IPS-20b (cell line): ENCODE measurements at regions not wholly inside any gene's neighbourhood (a gene's known extent, or its start where the extent isn't known, plus 50 kb on each side); places are given as distances from the start of the nearest gene placed in this dataset.
"Not testable (repeated sequence)": the region's sequence is repeated elsewhere in the genome, so short reads cannot be mapped to it uniquely, and the experiment has no call there.

Source experiments
- H3K27ac ChIP-seq: one replicate; pipeline ENCODE4 v1.5.1; 2013; ENCODE audit warnings: low read length
- H3K27me3 ChIP-seq: 2 replicates; pipeline ENCODE4 v1.6.1; 2013; ENCODE audit warnings: mild to moderate bottlenecking, low read length, inconsistent platforms; ENCODE audit not compliant: insufficient read depth
- H3K36me3 ChIP-seq: 2 replicates; pipeline ENCODE4 v1.6.1; 2013; ENCODE audit warnings: low read depth, mild to moderate bottlenecking, inconsistent platforms, low read length, moderate library complexity; ENCODE audit not compliant: insufficient read depth
- H3K4me1 ChIP-seq: 2 replicates; pipeline ENCODE4 v1.6.1; 2013; ENCODE audit warnings: mild to moderate bottlenecking, control low read depth, inconsistent platforms, low read length, moderate library complexity; ENCODE audit not compliant: insufficient read depth
- H3K4me3 ChIP-seq: 2 replicates; pipeline ENCODE4 v1.5.1; 2013; ENCODE audit warnings: mild to moderate bottlenecking, low read length, inconsistent platforms
- H3K9ac ChIP-seq: 2 replicates; pipeline ENCODE4 v1.6.1; 2013; ENCODE audit warnings: low read depth, mild to moderate bottlenecking, inconsistent platforms, low read length, moderate library complexity
- H3K9me3 ChIP-seq: 2 replicates; pipeline ENCODE4 v1.6.1; 2013; ENCODE audit warnings: mild to moderate bottlenecking, low read depth, low read length, inconsistent platforms; ENCODE audit not compliant: insufficient read depth

GRCh38 chr12:17595111-17595510 lies 494.9 kb downstream of the RERGL start:
- Histone ChIP-seq H3K4me1 (no peaks in the 10 kb centered on the region), H3K9me3 (no peaks in the 10 kb centered on the region), H3K36me3 (no peaks in the 10 kb centered on the region), H3K4me3 (no peak overlapping the region), H3K27ac (no peak overlapping the region), H3K9ac (no peak overlapping the region), H3K27me3 (no peaks in the 10 kb centered on the region)

- Histone ChIP-seq H3K36me3 (no peaks in the 10 kb centered on the region), H3K9me3 (no peaks in the 10 kb centered on the region), H3K27me3 (no peaks in the 10 kb centered on the region), H3K27ac (no peak overlapping the region), H3K4me3 (no peak overlapping the region), H3K9ac (no peak overlapping the region), H3K4me1 (no peaks in the 10 kb centered on the region)
Measured at GRCh38 chr12:17593715-17594406, 496.1 kb downstream of the RERGL start.

GRCh38 chr12:17592472-17592871 lies 497.5 kb downstream of the RERGL start:
- Histone ChIP-seq H3K36me3 (no peaks in the 10 kb centered on the region), H3K27me3 (no peaks in the 10 kb centered on the region), H3K4me3 (no peak overlapping the region), H3K27ac (no peak overlapping the region), H3K4me1 (no peaks in the 10 kb centered on the region), H3K9ac (no peak overlapping the region), H3K9me3 (no peaks in the 10 kb centered on the region)

GRCh38 chr12:17591005-17591681 lies 498.9 kb downstream of the RERGL start:
- no peak overlapping the region for H3K4me3 ChIP-seq
- no peaks in the 10 kb centered on the region for H3K4me1 ChIP-seq
- H3K36me3 ChIP-seq: no peaks in the 10 kb centered on the region
- H3K9ac ChIP-seq: no peak overlapping the region
- no peak overlapping the region for H3K27ac ChIP-seq
- H3K27me3 ChIP-seq: no peaks in the 10 kb centered on the region
- H3K9me3 ChIP-seq: no peaks in the 10 kb centered on the region

- no peaks in the 10 kb centered on the region for H3K36me3 ChIP-seq
- H3K9me3 ChIP-seq: no peaks in the 10 kb centered on the region
- no peaks in the 10 kb centered on the region for H3K4me1 ChIP-seq
- no peaks in the 10 kb centered on the region for H3K27me3 ChIP-seq
- no peak overlapping the region for H3K27ac ChIP-seq
- H3K9ac ChIP-seq: no peak overlapping the region
- H3K4me3 ChIP-seq: no peak overlapping the region
Measured at GRCh38 chr12:17588968-17589367, 501.0 kb downstream of the RERGL start.

- no peak overlapping the region for H3K9ac ChIP-seq
- no peak overlapping the region for H3K4me3 ChIP-seq
- no peaks in the 10 kb centered on the region for H3K27me3 ChIP-seq
- no peaks in the 10 kb centered on the region for H3K36me3 ChIP-seq
- peaks cover 6% of the 10 kb centered on the region; the same call in 1 of the 2 replicates for H3K4me1 ChIP-seq
- H3K9me3 ChIP-seq: no peaks in the 10 kb centered on the region
- H3K27ac ChIP-seq: no peak overlapping the region
Measured at GRCh38 chr12:17579205-17580026, 510.6 kb downstream of the RERGL start.

GRCh38 chr12:17577405-17577804 lies 512.6 kb downstream of the RERGL start:
- H3K4me1 ChIP-seq: peaks cover 6% of the 10 kb centered on the region; the same call in 1 of the 2 replicates
- H3K36me3 ChIP-seq: no peaks in the 10 kb centered on the region
- H3K9me3 ChIP-seq: no peaks in the 10 kb centered on the region
- H3K9ac ChIP-seq: no peak overlapping the region
- no peaks in the 10 kb centered on the region for H3K27me3 ChIP-seq
- no peak overlapping the region for H3K27ac ChIP-seq
- no peak overlapping the region for H3K4me3 ChIP-seq

- no peak overlapping the region for H3K27ac ChIP-seq
- H3K9me3 ChIP-seq: no peaks in the 10 kb centered on the region
- H3K9ac ChIP-seq: no peak overlapping the region
- no peaks in the 10 kb centered on the region for H3K27me3 ChIP-seq
- H3K36me3 ChIP-seq: no peaks in the 10 kb centered on the region
- H3K4me3 ChIP-seq: no peak overlapping the region
- no peaks in the 10 kb centered on the region for H3K4me1 ChIP-seq
Measured at GRCh38 chr12:17572250-17572649, 517.7 kb downstream of the RERGL start.

GRCh38 chr12:17571047-17571446 lies 518.9 kb downstream of the RERGL start:
- H3K4me1 ChIP-seq: no peaks in the 10 kb centered on the region
- no peaks in the 10 kb centered on the region for H3K27me3 ChIP-seq
- no peak overlapping the region for H3K4me3 ChIP-seq
- H3K36me3 ChIP-seq: no peaks in the 10 kb centered on the region
- no peak overlapping the region for H3K27ac ChIP-seq
- H3K9ac ChIP-seq: no peak overlapping the region
- no peaks in the 10 kb centered on the region for H3K9me3 ChIP-seq

GRCh38 chr12:17564630-17565029 lies 525.4 kb downstream of the RERGL start:
- not testable (repeated sequence) for H3K27me3 ChIP-seq, H3K9me3 ChIP-seq, H3K36me3 ChIP-seq, H3K9ac ChIP-seq, H3K4me1 ChIP-seq, H3K4me3 ChIP-seq, H3K27ac ChIP-seq

- Histone ChIP-seq H3K36me3 (no peaks in the 10 kb centered on the region), H3K27me3 (no peaks in the 10 kb centered on the region), H3K4me3 (no peak overlapping the region), H3K4me1 (no peaks in the 10 kb centered on the region), H3K27ac (no peak overlapping the region), H3K9me3 (no peaks in the 10 kb centered on the region), H3K9ac (no peak overlapping the region)
Measured at GRCh38 chr12:17550011-17550410, 540.0 kb downstream of the RERGL start.
